Heart left ventricle (tissue), 16 donors: ENCODE measurements at regions not wholly inside any gene's neighbourhood (a gene's known extent, or its start where the extent isn't known, plus 50 kb on each side); places are given as distances from the start of the nearest gene placed in this dataset.

Experiments
- ATAC-seq, 4 donors: fragments of 200-7000 bp; cut with Tn5 transposase; one replicate each; pipeline ENCODE4 v1.9.1; 2020 to 2022; ENCODE audit warnings: moderate library complexity in 4 of 4, mild to moderate bottlenecking in 3 of 4, moderate number of reproducible peaks in 1 of 4
- DNase-seq, 5 donors: peaks; one replicate each; pipeline ENCODE4 v3.0.0-alpha.2; 2020
- H3K27ac ChIP-seq, 12 donors: fragments of 200-600 bp; sonication (generic) in 4 of 12; one replicate each; pipeline versions ENCODE4 v1.5.0 to v1.8.0; 2016 to 2022; ENCODE audit warnings: mild to moderate bottlenecking in 2 of 12
- H3K27me3 ChIP-seq, 9 donors: fragments of 200-600 bp; sonication (generic) in 2 of 9; one replicate each; pipeline versions ENCODE4 v1.5.1 to v1.8.0; 2016 to 2022; ENCODE audit warnings: mild to moderate bottlenecking in 3 of 9
- H3K36me3 ChIP-seq, 9 donors: fragments of 200-600 bp; sonication (generic) in 2 of 9; one replicate each; pipeline versions ENCODE4 v1.5.0 to v1.8.0; 2018 to 2022; ENCODE audit warnings: mild to moderate bottlenecking in 2 of 9
- H3K4me1 ChIP-seq, 12 donors: fragments of 200-600 bp; sonication (generic) in 4 of 12; one replicate each; pipeline versions ENCODE4 v1.5.0 to v1.8.0; 2016 to 2022; ENCODE audit warnings: mild to moderate bottlenecking in 3 of 12
- H3K4me3 ChIP-seq, 12 donors: fragments of 200-600 bp; sonication (generic) in 4 of 12; one replicate each; pipeline versions ENCODE4 v1.5.0 to v1.8.0; 2017 to 2022; ENCODE audit warnings: mild to moderate bottlenecking in 9 of 12, moderate library complexity in 4 of 12
- H3K9me3 ChIP-seq, 12 donors: fragments of 200-600 bp; sonication (generic) in 4 of 12; one replicate each; pipeline versions ENCODE4 v1.5.0 to v1.8.0; 2016 to 2022; ENCODE audit warnings: mild to moderate bottlenecking in 1 of 12
- CTCF ChIP-seq, 12 donors: fragments of 200-600 bp; sonication (generic) in 4 of 12; IDR thresholded peaks; one replicate each; pipeline versions ENCODE4 v1.5.0 to v1.8.0; 2018 to 2022; ENCODE audit warnings: antibody characterized with exemption in 12 of 12, mild to moderate bottlenecking in 5 of 12
- POLR2A ChIP-seq, 2 donors: fragments of 450-650 bp; IDR thresholded peaks; one replicate each; pipeline ENCODE4 v1.6.1; 2017; ENCODE audit warnings: antibody characterized with exemption in 2 of 2, mild to moderate bottlenecking in 2 of 2, moderate library complexity in 2 of 2
- WGBS, 4 donors: extraction: QIAGEN DNeasy Blood & Tissue Kit in 2 of 4; methylation state at CpG; one replicate each; pipeline versions ENCODE4 v1.1.5 to v1.1.7; 2013 to 2018; 5-methylcytosine and 5-hydroxymethylcytosine counted together
- intact Hi-C, 10 donors: fragments of 100-400 bp; cut with DNase I; formaldehyde crosslinking; loops; one replicate each; pipeline versions ENCODE4 v1.11.1 to v1.14.2; 2022
- donor health status: ischemic (EF 13 %, LVEDD 7.1; RV severe dilation, severe dysfunction).
- donor health status: healthy with polysubstance abuse.
- donor health status: DM: no; HTN: yes; CAD: no.
- donor health status: DM: no; HTN: no; CAD: no.
- donor health status: ischemic (EF 25% LVEDD 6.9; RV normal size, moderate dysfunction).
- donor health status: ischemic (EF 25% LVEDD 5.7; RV mildly dilated, moderate dysfunction).
- donor health status: healthy.
- donor health status: DM: yes; HTN: yes; CAD: no.
- donor health status: ischemic (EF 35%, LVEDD 5.7; RV mildly dilated, moderate dysfunction).
- donor health status: nonischemic (EF 11% LVEDD 7.7; RV severe dilation, severe dysfunction).
- donor health status: DM: yes; HTN: yes; CAD: no.
- donor health status: PGD.
- donor health status: ischemic (EF 29% LVEDD 5.4; RV normal size, mild dysfunction).
- donor health status: nonischemic (EF 23%, LVEDD 6.1; RV moderate dilation, normal function).

GRCh38 chr7:140238778-140239652 lies 62.2 kb upstream of the KDM7A start:
- Histone ChIP-seq H3K9me3 (no peaks in the 10 kb centered on the region), H3K27ac (no peak overlapping the region), H3K4me3 (no peak overlapping the region), H3K4me1 (peaks cover 0 to 21% (median 4%) of the 10 kb centered on the region in 12 donors), H3K36me3 (no peaks in the 10 kb centered on the region), H3K27me3 (no peaks in the 10 kb centered on the region)
- peak in 1 of 4 donors; percentile 45 for ATAC-seq
- DNase-seq, result no peak
- 67 to 74% (median 72%) methylated on average over 14 to 15 of the region's 15 CpGs for WGBS, 4 donors
- intact Hi-C loops, result loop anchor here in 1 of 10 donors (10.0 kb wide), 1 partner anchor 66 kb away; no protein-coding TSS in a partner anchor
- no peak for TF ChIP-seq POLR2A (IDR thresholded peaks at IDR 0.05)
- TF ChIP-seq CTCF (IDR thresholded peaks at IDR 0.05), result no peak

- H3K36me3 ChIP-seq, result no peaks in the 10 kb centered on the region
- H3K4me3 ChIP-seq, result no peak overlapping the region
- TF ChIP-seq POLR2A (IDR thresholded peaks at IDR 0.05) (no peak), CTCF (IDR thresholded peaks at IDR 0.05) (no peak)
- no peak for ATAC-seq
- 93 to 99% (median 95%) methylated on average over 4 of the region's 4 CpGs for WGBS, 4 donors
- DNase-seq, result no peak
- intact Hi-C loops, result loop anchor here in 1 of 10 donors (10.0 kb wide), 1 partner anchor 67 kb away; no protein-coding TSS in a partner anchor
- H3K9me3 ChIP-seq, result no peaks in the 10 kb centered on the region
- H3K4me1 ChIP-seq, result peaks cover 0 to 19% (median 3%) of the 10 kb centered on the region in 12 donors
- no peaks in the 10 kb centered on the region for H3K27me3 ChIP-seq
- no peak overlapping the region for H3K27ac ChIP-seq
These were observed 60.6 kb upstream of the KDM7A start for GRCh38 chr7:140237390-140237789.

GRCh38 chr7:140236626-140237025 lies 59.8 kb upstream of the KDM7A start:
- Histone ChIP-seq H3K27me3 (no peaks in the 10 kb centered on the region), H3K4me3 (no peak overlapping the region), H3K36me3 (no peaks in the 10 kb centered on the region), H3K9me3 (no peaks in the 10 kb centered on the region), H3K4me1 (peaks cover 0 to 19% (median 4%) of the 10 kb centered on the region in 12 donors), H3K27ac (no peak overlapping the region)
- 87 to 93% (median 93%) methylated on average over 6 of the region's 6 CpGs for WGBS, 4 donors
- intact Hi-C loops, result loop anchor here in 1 of 10 donors (10.0 kb wide), 1 partner anchor 68 kb away; no protein-coding TSS in a partner anchor
- ATAC-seq, result no peak
- TF ChIP-seq CTCF (IDR thresholded peaks at IDR 0.05) (no peak), POLR2A (IDR thresholded peaks at IDR 0.05) (no peak)
- no peak for DNase-seq

- intact Hi-C loops, result loop anchor here in 1 of 10 donors (10.0 kb wide), 1 partner anchor 70 kb away; no protein-coding TSS in a partner anchor
- DNase-seq (no peak), ATAC-seq (no peak)
- H3K36me3 ChIP-seq, result no peaks in the 10 kb centered on the region
- peaks cover 0 to 3% (median 0%) of the 10 kb centered on the region in 9 donors for H3K27me3 ChIP-seq
- H3K4me3 ChIP-seq, result no peak overlapping the region
- WGBS, 4 donors, result 70 to 79% (median 74%) methylated on average over 5 of the region's 5 CpGs
- H3K4me1 ChIP-seq, result peaks cover 0 to 30% (median 6%) of the 10 kb centered on the region in 12 donors
- no peaks in the 10 kb centered on the region for H3K9me3 ChIP-seq
- no peak overlapping the region for H3K27ac ChIP-seq
- no peak for TF ChIP-seq POLR2A (IDR thresholded peaks at IDR 0.05)
- no peak for TF ChIP-seq CTCF (IDR thresholded peaks at IDR 0.05)
These were observed 58.3 kb upstream of the KDM7A start for GRCh38 chr7:140235114-140235513.
